ENCODE measurements at regions not wholly inside any gene's neighbourhood (a gene's known extent, or its start where the extent isn't known, plus 50 kb on each side); places are given as distances from the start of the nearest gene placed in this dataset.

GRCh38 chr12:32031109-32031508 is 71.9 kb downstream of the RESF1 start:
- TF ChIP-seq CTCF (IDR thresholded peaks at IDR 0.05; ENCODE audit: borderline replicate concordance, extremely low read depth, low read length, poor library complexity, severe bottlenecking) (no peak), EZH2 (IDR thresholded peaks at IDR 0.05; ENCODE audit: borderline replicate concordance, low read depth, low read length, severe bottlenecking) (no peak)
